SK-N-SH (cell line): ENCODE measurements at regions not wholly inside any gene's neighbourhood (a gene's known extent, or its start where the extent isn't known, plus 50 kb on each side); places are given as distances from the start of the nearest gene placed in this dataset.

ENCODE experiments used
- CTCF ChIA-PET: fragments of 300-600, 350-600 bp; formaldehyde crosslinking; extraction: SDS; loops from one replicate; lab custom pipeline; 2021; lab: Yijun Ruan, JAX
- POLR2A ChIA-PET: fragments of 350-600 bp; sonication (Branson Sonifier 250); formaldehyde crosslinking; extraction: SDS; loops from one replicate; lab custom pipeline; 2020; ENCODE audit warnings: antibody characterized with exemption, inconsistent platforms; lab: Yijun Ruan, JAX
- DNase-seq: peaks from one replicate; pipeline ENCODE4 v3.0.0; 2012
- H2AFZ ChIP-seq: fragments of 200-600 bp; sonication (generic); 2 replicates; pipeline ENCODE4 v1.8.1; 2016; ENCODE audit warnings: antibody characterized with exemption, mild to moderate bottlenecking, low read depth
- H3F3A ChIP-seq: fragments of 200-600 bp; sonication (generic); replicated peaks from 2 replicates; pipeline ENCODE3; 2016; ENCODE audit warnings: antibody characterized with exemption, mild to moderate bottlenecking; ENCODE audit not compliant: insufficient read depth
- H3K27ac ChIP-seq, 2 experiments: fragments of 200-500 bp in 1 of 2; fragments of 200-600 bp in 1 of 2; sonication (Bioruptor generic) in 1 of 2; sonication (generic), shearing (Covaris generic) in 1 of 2; 2 replicates each; pipeline versions ENCODE4 v1.5.1 to v1.6.1; 2014 to 2016; ENCODE audit warnings: low read depth in 2 of 2, inconsistent platforms in 1 of 2, low read length in 1 of 2, mild to moderate bottlenecking in 1 of 2, mixed read lengths in 1 of 2
- H3K27me3 ChIP-seq: fragments of 200-600 bp; sonication (generic), shearing (Covaris generic); 2 replicates; pipeline ENCODE4 v1.6.1; 2016; ENCODE audit warnings: mixed run types; ENCODE audit not compliant: insufficient read depth
- H3K36me3 ChIP-seq, 2 experiments: fragments of 200-500 bp in 1 of 2; fragments of 200-600 bp in 1 of 2; sonication (Bioruptor generic) in 1 of 2; sonication (generic) in 1 of 2; replicated peaks in 1 of 2; 2 replicates each; pipeline versions ENCODE3 to v1.5.1; 2014 to 2016; ENCODE audit warnings: low read length in 1 of 2, mild to moderate bottlenecking in 1 of 2; ENCODE audit not compliant: insufficient read depth in 2 of 2, control insufficient read depth in 1 of 2
- H3K4me1 ChIP-seq, 2 experiments: fragments of 200-500 bp in 1 of 2; fragments of 200-600 bp in 1 of 2; sonication (Bioruptor generic) in 1 of 2; sonication (generic), shearing (Covaris generic) in 1 of 2; 2 replicates each; pipeline versions ENCODE4 v1.5.1 to v1.6.1; 2014 to 2016; ENCODE audit warnings: low read depth in 1 of 2, low read length in 1 of 2, mixed run types in 1 of 2; ENCODE audit not compliant: insufficient read depth in 2 of 2, control insufficient read depth in 1 of 2
- H3K4me2 ChIP-seq: fragments of 200-600 bp; sonication (generic), shearing (Covaris generic); 2 replicates; pipeline ENCODE4 v1.6.1; 2017; ENCODE audit warnings: mixed run types
- H3K4me3 ChIP-seq, 2 experiments: fragments of 200-500 bp in 1 of 2; fragments of 200-600 bp in 1 of 2; sonication (Bioruptor generic) in 1 of 2; sonication (generic), shearing (Covaris generic) in 1 of 2; 2 replicates each; pipeline versions ENCODE4 v1.5.1 to v1.8.1; 2014 to 2016; ENCODE audit warnings: low read depth in 2 of 2, inconsistent platforms in 1 of 2, low read length in 1 of 2, mild to moderate bottlenecking in 1 of 2, mixed read lengths in 1 of 2, moderate library complexity in 1 of 2
- H3K79me2 ChIP-seq: fragments of 200-600 bp; sonication (generic); 2 replicates; pipeline ENCODE4 v1.8.1; 2017; ENCODE audit warnings: mild to moderate bottlenecking; ENCODE audit not compliant: insufficient read depth
- H3K9ac ChIP-seq: fragments of 200-600 bp; sonication (generic); 2 replicates; pipeline ENCODE4 v1.6.1; 2017; ENCODE audit warnings: mixed run types
- H3K9me2 ChIP-seq: fragments of 200-600 bp; sonication (generic); 2 replicates; pipeline ENCODE4 v1.6.1; 2017; ENCODE audit warnings: mixed run types
- H3K9me3 ChIP-seq: fragments of 200-600 bp; sonication (generic); 2 replicates; pipeline ENCODE4 v1.6.1; 2017; ENCODE audit warnings: mixed run types, mild to moderate bottlenecking, moderate library complexity
- H4K20me1 ChIP-seq: fragments of 200-600 bp; sonication (generic); 2 replicates; pipeline ENCODE4 v1.6.1; 2017; ENCODE audit warnings: mild to moderate bottlenecking, mixed run types; ENCODE audit not compliant: insufficient read depth
- CHD2 ChIP-seq: fragments of 150-350 bp; IDR thresholded peaks from 2 replicates; pipeline ENCODE4 v1.6.1; 2018; ENCODE audit warnings: low read length; ENCODE audit not compliant: partially characterized antibody
- FOXJ3 ChIP-seq: sonication (generic); formaldehyde crosslinking; IDR thresholded peaks from 2 replicates; pipeline ENCODE4 v1.5.1; 2020; ENCODE audit warnings: mild to moderate bottlenecking, missing genetic modification reagents
- FOXM1 ChIP-seq: IDR thresholded peaks from 2 replicates; pipeline ENCODE4 v1.4.0; 2012; ENCODE audit warnings: low read depth, mild to moderate bottlenecking
- GATA2 ChIP-seq: sonication (generic); formaldehyde crosslinking; IDR thresholded peaks from 2 replicates; pipeline ENCODE4 v1.5.0; 2020; ENCODE audit warnings: mild to moderate bottlenecking, missing genetic modification reagents
- IRF3 ChIP-seq: fragments of 150-350 bp; IDR thresholded peaks from 2 replicates; pipeline ENCODE4 v1.6.1; 2016; ENCODE audit warnings: mild to moderate bottlenecking, low read depth, low read length
- JUND ChIP-seq: IDR thresholded peaks from 2 replicates; pipeline ENCODE4 v1.4.0; 2012
- MXI1 ChIP-seq: IDR thresholded peaks from 2 replicates; pipeline ENCODE4 v1.6.1; 2012; ENCODE audit warnings: mild to moderate bottlenecking, low read depth, low read length, improper control_type of control experiment
- NFIC ChIP-seq: IDR thresholded peaks from 2 replicates; pipeline ENCODE4 v1.4.0; 2012; ENCODE audit warnings: borderline replicate concordance
- NRF1 ChIP-seq: IDR thresholded peaks from 2 replicates; pipeline ENCODE4 v1.6.1; 2012; ENCODE audit warnings: low read depth, mild to moderate bottlenecking, low read length
- POLR2AphosphoS5 ChIP-seq: IDR thresholded peaks from 2 replicates; pipeline ENCODE4 v1.6.1; 2012; ENCODE audit warnings: low read depth, low read length
- RAD21 ChIP-seq: IDR thresholded peaks from 2 replicates; pipeline ENCODE4 v1.6.1; 2012; ENCODE audit warnings: mild to moderate bottlenecking, low read length
- RCOR1 ChIP-seq: fragments of 150-350 bp; IDR thresholded peaks from 2 replicates; pipeline ENCODE4 v1.6.1; 2017; ENCODE audit warnings: antibody characterized with exemption, low read length
- RFX5 ChIP-seq: IDR thresholded peaks from 2 replicates; pipeline ENCODE4 v1.6.1; 2012; ENCODE audit warnings: mild to moderate bottlenecking, improper control_type of control experiment, low read length
- RXRA ChIP-seq: IDR thresholded peaks from 2 replicates; pipeline ENCODE4 v1.4.0; 2012; ENCODE audit warnings: low read depth, mild to moderate bottlenecking, borderline replicate concordance
- SMC3 ChIP-seq: IDR thresholded peaks from 2 replicates; pipeline ENCODE4 v1.6.1; 2012; ENCODE audit warnings: low read depth, low read length, improper control_type of control experiment
- TAF1 ChIP-seq: IDR thresholded peaks from 2 replicates; pipeline ENCODE4 v1.6.1; 2012; ENCODE audit warnings: low read depth, mild to moderate bottlenecking, low read length, moderate library complexity, borderline replicate concordance
- TEAD4 ChIP-seq: IDR thresholded peaks from 2 replicates; pipeline ENCODE4 v1.4.0; 2012; ENCODE audit warnings: mild to moderate bottlenecking, borderline replicate concordance; ENCODE audit not compliant: insufficient read depth
- USF2 ChIP-seq: fragments of 150-350 bp; IDR thresholded peaks from 2 replicates; pipeline ENCODE4 v1.6.1; 2017; ENCODE audit warnings: antibody characterized with exemption, low read length, low read depth, borderline replicate concordance
- YY1 ChIP-seq: IDR thresholded peaks from 2 replicates; pipeline ENCODE4 v1.4.0; 2012; ENCODE audit warnings: low read depth, mild to moderate bottlenecking
- ZBTB33 ChIP-seq: IDR thresholded peaks from 2 replicates; pipeline ENCODE4 v1.4.0; 2012; ENCODE audit warnings: low read depth, borderline replicate concordance
- WGBS: methylation state at CpG from one replicate; pipeline ENCODE4 v1.1.6; 2017; ENCODE audit warnings: low lambda C conversion rate; 5-methylcytosine and 5-hydroxymethylcytosine counted together
- TF ChIP-seq, protein P1 (sequence below): IDR thresholded peaks from 2 replicates; pipeline ENCODE4 v1.4.0; 2012; ENCODE audit warnings: low read depth, borderline replicate concordance
- TF ChIP-seq, protein P2 (sequence below): IDR thresholded peaks from 2 replicates; pipeline ENCODE4; 2012

GRCh38 chr2:60371219-60371618 lies 182.2 kb downstream of the BCL11A start:
- H3K4me1 ChIP-seq, result no peaks in the 10 kb centered on the region
- H3K9me3 ChIP-seq, result no peaks in the 10 kb centered on the region
- H3K36me3 ChIP-seq, result no peaks in the 10 kb centered on the region
- ChIA-PET POLR2A (no interaction called here), CTCF (no interaction called here)
- H3K27ac ChIP-seq, result no peak overlapping the region
- no peak overlapping the region for H3K4me2 ChIP-seq
- 60% methylated on average over 9 of the region's 9 CpGs for WGBS
- no peaks in the 10 kb centered on the region for H4K20me1 ChIP-seq
- H2AFZ ChIP-seq, result no peak overlapping the region
- H3K9ac ChIP-seq, result no peak overlapping the region
- no peak overlapping the region for H3K4me3 ChIP-seq
- no peaks in the 10 kb centered on the region for H3F3A ChIP-seq
- H3K79me2 ChIP-seq, result no peaks in the 10 kb centered on the region
- no peaks in the 10 kb centered on the region for H3K27me3 ChIP-seq
- no peaks in the 10 kb centered on the region for H3K9me2 ChIP-seq
- DNase-seq, result no peak
- TF ChIP-seq TEAD4 (no peak), MXI1 (no peak), JUND (no peak), NFIC (no peak)

DNA sequence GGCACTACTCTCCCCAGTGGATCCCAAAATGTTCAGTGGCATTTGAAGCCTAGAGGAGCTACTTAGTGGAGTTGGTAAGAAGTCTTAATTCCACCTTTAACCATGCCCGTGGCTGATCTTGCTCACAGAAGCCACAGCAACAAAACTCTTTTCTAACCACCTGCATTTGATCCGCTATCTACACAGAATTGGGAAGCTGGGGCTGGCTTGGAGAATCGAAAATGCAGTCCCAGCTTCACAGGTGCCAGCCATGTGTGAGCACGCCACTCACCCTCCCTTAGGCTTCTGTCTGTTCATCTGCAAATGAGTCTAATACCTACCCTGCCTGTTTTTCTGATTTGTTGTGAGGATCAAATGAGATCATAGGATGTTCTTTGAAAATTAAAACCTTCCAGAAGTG lies 182.6 kb downstream of the BCL11A start:
- H4K20me1 ChIP-seq, result no peaks in the 10 kb centered on the region
- H3K4me2 ChIP-seq, result no peak overlapping the region
- DNase-seq, result no peak
- no peak overlapping the region for H2AFZ ChIP-seq
- H3F3A ChIP-seq, result no peaks in the 10 kb centered on the region
- 38% methylated on average over 4 of the region's 4 CpGs for WGBS
- ChIA-PET CTCF (no interaction called here), POLR2A (no interaction called here)
- H3K4me1 ChIP-seq, result no peaks in the 10 kb centered on the region
- H3K9me2 ChIP-seq, result no peaks in the 10 kb centered on the region
- no peak overlapping the region for H3K9ac ChIP-seq
- no peak for TF ChIP-seq GATA2 (CRISPR knock-in tag)
- no peak for TF ChIP-seq IRF3
- TF ChIP-seq POLR2AphosphoS5, result no peak
- no peak for TF ChIP-seq FOXM1
- no peak for TF ChIP-seq TAF1
- TF ChIP-seq TEAD4, result no peak
- no peak for TF ChIP-seq SMC3
- TF ChIP-seq CHD2, result no peak
- no peak for TF ChIP-seq RXRA
- no peak for TF ChIP-seq RFX5
- TF ChIP-seq ZBTB33, result no peak
- TF ChIP-seq, protein P1, sequence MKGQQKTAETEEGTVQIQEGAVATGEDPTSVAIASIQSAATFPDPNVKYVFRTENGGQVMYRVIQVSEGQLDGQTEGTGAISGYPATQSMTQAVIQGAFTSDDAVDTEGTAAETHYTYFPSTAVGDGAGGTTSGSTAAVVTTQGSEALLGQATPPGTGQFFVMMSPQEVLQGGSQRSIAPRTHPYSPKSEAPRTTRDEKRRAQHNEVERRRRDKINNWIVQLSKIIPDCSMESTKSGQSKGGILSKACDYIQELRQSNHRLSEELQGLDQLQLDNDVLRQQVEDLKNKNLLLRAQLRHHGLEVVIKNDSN, result no peak
- TF ChIP-seq NRF1, result no peak
- TF ChIP-seq YY1, result no peak
- TF ChIP-seq USF2, result no peak
- no peak for TF ChIP-seq RAD21
- no peak for TF ChIP-seq RCOR1
- TF ChIP-seq, protein P2, sequence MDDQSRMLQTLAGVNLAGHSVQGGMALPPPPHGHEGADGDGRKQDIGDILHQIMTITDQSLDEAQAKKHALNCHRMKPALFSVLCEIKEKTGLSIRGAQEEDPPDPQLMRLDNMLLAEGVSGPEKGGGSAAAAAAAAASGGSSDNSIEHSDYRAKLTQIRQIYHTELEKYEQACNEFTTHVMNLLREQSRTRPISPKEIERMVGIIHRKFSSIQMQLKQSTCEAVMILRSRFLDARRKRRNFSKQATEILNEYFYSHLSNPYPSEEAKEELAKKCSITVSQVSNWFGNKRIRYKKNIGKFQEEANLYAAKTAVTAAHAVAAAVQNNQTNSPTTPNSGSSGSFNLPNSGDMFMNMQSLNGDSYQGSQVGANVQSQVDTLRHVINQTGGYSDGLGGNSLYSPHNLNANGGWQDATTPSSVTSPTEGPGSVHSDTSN, result no peak
- no peak for TF ChIP-seq MXI1
- no peak for TF ChIP-seq FOXJ3 (CRISPR knock-in tag)
- no peak overlapping the region for H3K4me3 ChIP-seq
- H3K27me3 ChIP-seq, result no peaks in the 10 kb centered on the region
- no peak overlapping the region for H3K27ac ChIP-seq
- H3K79me2 ChIP-seq, result no peaks in the 10 kb centered on the region
- no peaks in the 10 kb centered on the region for H3K9me3 ChIP-seq
- H3K36me3 ChIP-seq, result no peaks in the 10 kb centered on the region
